ENCODE measurements at regions not wholly inside any gene's neighbourhood (a gene's known extent, or its start where the extent isn't known, plus 50 kb on each side); places are given as distances from the start of the nearest gene placed in this dataset.

- TF ChIP-seq POLR2AphosphoS5 (IDR thresholded peaks at IDR 0.05) (no peak), POLR2A (IDR thresholded peaks at IDR 0.05) (no peak), CTCF (IDR thresholded peaks at IDR 0.05) (no peak), EP300 (IDR thresholded peaks at IDR 0.05; ENCODE audit: low read depth) (no peak)
These were observed 705.1 kb downstream of the MAT2B start for GRCh38 chr5:164210491-164210890.

All from transverse colon (tissue), 4 donors.